Iris pigment epithelial cell (primary cell): ENCODE measurements at regions not wholly inside any gene's neighbourhood (a gene's known extent, or its start where the extent isn't known, plus 50 kb on each side); places are given as distances from the start of the nearest gene placed in this dataset.
"Not testable (repeated sequence)": the region's sequence is repeated elsewhere in the genome, so short reads cannot be mapped to it uniquely, and the experiment has no call there.

Source experiments
- DNase-seq: peaks from one replicate; pipeline ENCODE4 v3.0.0-alpha.2; 2011; ENCODE audit warnings: low read depth

GRCh38 chr6:91075244-91075976 lies 488.5 kb upstream of the MAP3K7 start:
- DNase-seq, result no peak

- no peak for DNase-seq
Observed at GRCh38 chr6:91063362-91063761, 476.5 kb upstream of the MAP3K7 start.

- DNase-seq, result no peak
Observed at GRCh38 chr6:91057689-91058088, 470.8 kb upstream of the MAP3K7 start.

GRCh38 chr6:91055959-91056358 lies 469.1 kb upstream of the MAP3K7 start:
- DNase-seq, result no peak

- DNase-seq, result not testable (repeated sequence)
Observed at GRCh38 chr6:91052473-91053450, 465.9 kb upstream of the MAP3K7 start.

GRCh38 chr6:91045161-91045560 lies 458.3 kb upstream of the MAP3K7 start:
- no peak for DNase-seq

GRCh38 chr6:91043751-91044150 lies 456.9 kb upstream of the MAP3K7 start:
- no peak for DNase-seq

- DNase-seq, result no peak
Observed at GRCh38 chr6:91042656-91043055, 455.8 kb upstream of the MAP3K7 start.

- no peak for DNase-seq
Observed at GRCh38 chr6:91033964-91034363, 447.1 kb upstream of the MAP3K7 start.

GRCh38 chr6:91031581-91031980 lies 444.7 kb upstream of the MAP3K7 start:
- DNase-seq, result no peak

- no peak for DNase-seq
Observed at GRCh38 chr6:91029211-91029610, 442.3 kb upstream of the MAP3K7 start.

GRCh38 chr6:91023529-91023928 lies 436.7 kb upstream of the MAP3K7 start:
- no peak for DNase-seq

GRCh38 chr6:91020744-91021143 lies 433.9 kb upstream of the MAP3K7 start:
- DNase-seq, result no peak

- no peak for DNase-seq
Observed at GRCh38 chr6:91018586-91018985, 431.7 kb upstream of the MAP3K7 start.

GRCh38 chr6:91013511-91013910 lies 426.6 kb upstream of the MAP3K7 start:
- no peak for DNase-seq

GRCh38 chr6:90997076-90997475 lies 410.2 kb upstream of the MAP3K7 start:
- DNase-seq, result no peak

- no peak for DNase-seq
Observed at GRCh38 chr6:90993770-90994169, 406.9 kb upstream of the MAP3K7 start.

- DNase-seq, result no peak
Observed at GRCh38 chr6:90989763-90990162, 402.9 kb upstream of the MAP3K7 start.

GRCh38 chr6:90984066-90984465 lies 397.2 kb upstream of the MAP3K7 start:
- no peak for DNase-seq

- DNase-seq, result no peak
Observed at GRCh38 chr6:90983462-90983861, 396.6 kb upstream of the MAP3K7 start.

- no peak for DNase-seq
Observed at GRCh38 chr6:90982581-90982980, 395.7 kb upstream of the MAP3K7 start.

GRCh38 chr6:90982051-90982450 lies 395.2 kb upstream of the MAP3K7 start:
- no peak for DNase-seq

GRCh38 chr6:90978046-90978445 lies 391.2 kb upstream of the MAP3K7 start:
- DNase-seq, result peak; percentile 4
